Activated B cell treated with CpG ODN at 0.5 μM for 24 hours (primary cell): ENCODE measurements at regions not wholly inside any gene's neighbourhood (a gene's known extent, or its start where the extent isn't known, plus 50 kb on each side); places are given as distances from the start of the nearest gene placed in this dataset.
"Not testable (repeated sequence)": the region's sequence is repeated elsewhere in the genome, so short reads cannot be mapped to it uniquely, and the experiment has no call there.

Experiments used
- ATAC-seq: fragments of 200-7000 bp; cut with Tn5 transposase; one replicate; pipeline ENCODE4 v1.10.0; 2021; ENCODE audit warnings: low read depth, mild to moderate bottlenecking, moderate library complexity
- CTCF ChIA-PET: fragments of 350-600 bp; sonication (Branson Sonifier 250); formaldehyde crosslinking; loops from one replicate; lab custom pipeline; 2021; ENCODE audit warnings: antibody characterized with exemption; lab: Charles Lee
- POLR2A ChIA-PET: fragments of 350-600 bp; sonication (Branson Sonifier 250); formaldehyde crosslinking; loops from one replicate; lab custom pipeline; 2021; ENCODE audit warnings: antibody characterized with exemption; lab: Charles Lee
- DNase-seq: peaks from one replicate; pipeline ENCODE4 v3.0.0; 2022
- H3K27ac Mint-ChIP-seq: one replicate; pipeline ENCODE4 v1.8.0; 2020; ENCODE audit warnings: mixed read lengths
- H3K27me3 Mint-ChIP-seq: one replicate; pipeline ENCODE4 v1.8.0; 2021; ENCODE audit warnings: mixed read lengths
- H3K36me3 Mint-ChIP-seq: one replicate; pipeline ENCODE4 v1.8.0; 2021; ENCODE audit warnings: low read depth, mixed read lengths
- H3K4me1 Mint-ChIP-seq: one replicate; pipeline ENCODE4 v1.8.0; 2021; ENCODE audit warnings: mixed read lengths
- H3K4me3 Mint-ChIP-seq: one replicate; pipeline ENCODE4 v1.8.0; 2020; ENCODE audit warnings: mild to moderate bottlenecking, mixed read lengths
- H3K9me3 Mint-ChIP-seq: one replicate; pipeline ENCODE4 v1.8.0; 2020; ENCODE audit warnings: mixed read lengths
- intact Hi-C: fragments of 100-400 bp; cut with micrococcal nuclease; formaldehyde crosslinking; loops from one replicate; pipeline ENCODE4 v1.15.1; 2024

DNA sequence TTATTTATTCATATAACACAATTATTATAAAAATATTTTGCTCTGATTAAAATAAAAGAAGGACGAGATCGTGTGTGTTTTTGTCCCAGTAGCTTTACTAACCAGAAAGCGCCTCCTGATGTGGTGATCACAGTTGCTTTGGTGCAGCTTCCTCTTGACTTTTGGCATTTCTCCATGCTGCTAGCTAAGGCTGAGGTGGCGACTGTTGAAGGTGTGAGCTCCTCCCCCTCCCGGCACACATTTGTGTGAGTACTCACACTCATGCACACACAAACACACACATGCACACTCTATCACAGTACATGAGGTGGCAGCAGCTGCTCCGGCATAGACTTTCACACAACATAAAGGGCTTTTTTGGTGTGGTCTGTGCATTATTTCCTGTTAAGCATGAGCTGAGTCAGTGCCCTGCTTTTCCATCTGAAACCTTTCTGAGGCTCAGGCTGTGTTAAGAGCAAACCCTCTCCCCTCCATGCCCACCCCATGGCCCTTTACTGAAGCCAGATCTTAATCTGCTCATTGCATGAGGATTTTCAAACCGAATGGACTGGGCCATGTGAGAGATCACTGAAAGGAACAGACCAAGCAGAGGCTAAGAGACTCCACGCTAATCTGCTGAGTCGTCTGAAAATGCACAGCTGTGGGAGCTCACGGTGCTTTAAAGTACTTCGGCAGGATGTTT is 53.3 kb downstream of the FOXD4L1 start:
- H3K4me1 Mint-ChIP-seq, H3K4me3 Mint-ChIP-seq, intact Hi-C loops, H3K36me3 Mint-ChIP-seq, CTCF ChIA-PET, H3K9me3 Mint-ChIP-seq, DNase-seq, H3K27ac Mint-ChIP-seq, H3K27me3 Mint-ChIP-seq, POLR2A ChIA-PET: not testable (repeated sequence)
- ATAC-seq = peak; percentile 40

DNA sequence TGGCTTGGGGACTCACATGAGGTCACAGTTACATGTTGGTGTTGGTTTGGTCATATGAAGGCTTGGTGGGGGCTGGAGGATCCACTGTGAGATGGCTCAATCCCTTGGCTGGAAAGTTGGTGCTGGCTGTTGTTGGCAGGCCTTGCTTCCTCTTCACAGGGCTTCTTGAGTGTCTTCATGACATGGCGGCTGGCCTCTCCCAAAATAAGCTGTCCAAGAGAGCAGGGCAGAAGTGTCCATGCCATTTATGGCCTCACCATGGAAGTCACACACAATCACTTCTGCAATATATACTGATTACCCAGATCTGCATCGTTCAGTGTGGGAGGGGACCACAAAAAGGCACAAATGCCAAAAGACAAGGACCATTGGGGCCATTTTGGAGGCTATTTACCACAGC is 61.4 kb downstream of the FOXD4L1 start:
- CTCF ChIA-PET, H3K27ac Mint-ChIP-seq, H3K9me3 Mint-ChIP-seq, DNase-seq, ATAC-seq, H3K4me3 Mint-ChIP-seq, H3K36me3 Mint-ChIP-seq, intact Hi-C loops, POLR2A ChIA-PET, H3K4me1 Mint-ChIP-seq, H3K27me3 Mint-ChIP-seq: not testable (repeated sequence)

DNA sequence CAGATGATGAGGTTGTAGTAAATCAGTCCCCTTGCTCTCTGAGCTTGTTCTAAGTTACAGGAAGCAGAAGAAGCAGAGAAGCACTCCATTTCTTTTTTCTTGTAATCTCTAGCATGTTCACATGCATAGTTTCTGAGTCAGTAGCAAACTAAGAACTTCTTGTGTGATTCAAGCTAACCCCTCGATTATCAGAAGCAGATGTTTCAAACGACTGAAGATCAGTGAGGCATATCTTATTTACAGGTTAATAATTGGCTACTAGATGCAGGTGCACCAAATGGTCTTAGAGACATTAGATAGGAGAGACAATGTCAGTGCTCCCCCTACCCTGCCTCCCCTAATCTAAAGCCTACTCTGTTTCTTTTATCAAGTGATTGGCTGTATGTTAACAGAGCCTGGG is 64.2 kb downstream of the FOXD4L1 start:
- H3K9me3 Mint-ChIP-seq, H3K27me3 Mint-ChIP-seq, POLR2A ChIA-PET, H3K36me3 Mint-ChIP-seq, H3K4me3 Mint-ChIP-seq, intact Hi-C loops, H3K4me1 Mint-ChIP-seq, CTCF ChIA-PET, DNase-seq, H3K27ac Mint-ChIP-seq, ATAC-seq: not testable (repeated sequence)

DNA sequence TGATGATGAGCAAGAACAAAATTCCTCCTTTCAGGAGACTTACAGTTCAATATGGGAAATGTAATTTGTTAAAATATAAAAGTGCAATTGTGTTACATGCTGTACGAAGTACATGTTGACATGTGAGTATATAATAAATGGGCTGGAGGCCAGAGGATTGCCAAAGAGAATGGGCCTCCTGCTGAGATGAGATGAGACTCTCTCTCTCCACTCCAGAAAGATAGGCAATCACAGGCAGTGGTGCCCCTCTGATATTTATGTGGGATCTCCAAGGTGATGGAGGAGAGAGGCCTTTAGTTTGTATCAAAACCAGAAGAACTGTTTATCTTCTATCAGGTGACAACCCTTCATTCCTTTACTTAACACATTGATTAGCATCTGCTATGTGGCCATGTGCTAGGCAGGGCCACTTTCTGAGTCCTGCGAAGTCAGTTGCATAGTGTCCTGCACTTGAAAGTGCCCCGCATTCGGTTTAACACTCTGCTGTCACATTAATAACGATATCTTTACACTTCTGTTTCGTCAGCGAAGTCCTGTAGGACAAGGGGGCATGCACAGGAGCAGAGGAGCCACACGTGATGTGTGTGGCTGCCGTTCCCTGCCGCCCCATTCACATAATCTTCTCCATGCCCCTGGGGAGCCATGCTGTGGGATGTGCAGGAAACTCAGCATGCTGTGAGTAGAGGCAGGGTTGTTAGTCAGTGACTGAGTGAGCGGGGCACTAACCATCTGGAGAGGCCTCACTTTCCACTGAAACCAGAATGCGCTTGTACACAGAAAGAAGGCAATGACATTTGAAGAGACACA is 60.2 kb upstream of the RABL2A start:
- H3K9me3 Mint-ChIP-seq, intact Hi-C loops, H3K27me3 Mint-ChIP-seq, H3K36me3 Mint-ChIP-seq, H3K4me1 Mint-ChIP-seq, H3K4me3 Mint-ChIP-seq, CTCF ChIA-PET, POLR2A ChIA-PET, ATAC-seq, H3K27ac Mint-ChIP-seq, DNase-seq: not testable (repeated sequence)

DNA sequence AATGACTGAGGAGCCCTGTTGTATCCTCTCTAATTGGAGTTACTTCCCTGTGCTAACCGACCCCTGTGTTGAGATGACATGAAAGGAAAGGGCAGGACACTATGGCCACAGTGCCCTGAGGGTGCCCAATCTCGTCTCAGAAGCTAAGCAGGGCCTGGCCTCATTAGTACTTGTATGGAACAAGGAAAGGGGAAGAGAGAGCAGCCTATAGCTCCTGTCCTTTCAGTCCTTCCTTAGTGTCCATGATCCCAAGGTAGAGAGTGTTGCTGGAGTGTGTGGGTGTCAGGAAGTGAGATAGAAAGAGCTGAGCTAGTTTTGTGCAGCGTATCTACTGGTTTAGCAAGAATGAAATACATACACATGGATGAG is 59.6 kb upstream of the RABL2A start:
- DNase-seq, H3K4me1 Mint-ChIP-seq, H3K27me3 Mint-ChIP-seq, H3K4me3 Mint-ChIP-seq, H3K27ac Mint-ChIP-seq, CTCF ChIA-PET, H3K36me3 Mint-ChIP-seq, intact Hi-C loops, ATAC-seq, POLR2A ChIA-PET, H3K9me3 Mint-ChIP-seq: not testable (repeated sequence)

DNA sequence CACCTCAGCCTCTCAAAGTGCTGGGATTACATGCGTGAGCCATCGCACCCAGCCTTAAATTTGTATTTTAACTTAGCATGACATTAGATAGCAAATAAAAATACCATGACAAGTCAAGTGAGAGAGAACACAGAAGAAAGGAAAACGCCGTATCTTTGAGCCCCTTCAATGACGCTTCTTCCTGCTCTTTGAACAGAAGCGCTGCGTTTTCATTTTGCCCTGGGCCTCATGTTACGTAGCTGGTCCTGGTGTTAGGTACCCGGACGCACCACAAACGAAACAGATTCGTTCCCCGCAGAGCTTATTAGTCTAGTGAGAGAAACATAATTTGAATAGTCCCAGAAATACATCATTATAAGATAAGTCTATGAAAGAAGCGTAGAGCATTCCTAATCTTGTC is 58.8 kb upstream of the RABL2A start:
- intact Hi-C loops, H3K36me3 Mint-ChIP-seq, POLR2A ChIA-PET, CTCF ChIA-PET, ATAC-seq, H3K9me3 Mint-ChIP-seq, H3K27me3 Mint-ChIP-seq, DNase-seq, H3K4me3 Mint-ChIP-seq, H3K27ac Mint-ChIP-seq, H3K4me1 Mint-ChIP-seq: not testable (repeated sequence)

DNA sequence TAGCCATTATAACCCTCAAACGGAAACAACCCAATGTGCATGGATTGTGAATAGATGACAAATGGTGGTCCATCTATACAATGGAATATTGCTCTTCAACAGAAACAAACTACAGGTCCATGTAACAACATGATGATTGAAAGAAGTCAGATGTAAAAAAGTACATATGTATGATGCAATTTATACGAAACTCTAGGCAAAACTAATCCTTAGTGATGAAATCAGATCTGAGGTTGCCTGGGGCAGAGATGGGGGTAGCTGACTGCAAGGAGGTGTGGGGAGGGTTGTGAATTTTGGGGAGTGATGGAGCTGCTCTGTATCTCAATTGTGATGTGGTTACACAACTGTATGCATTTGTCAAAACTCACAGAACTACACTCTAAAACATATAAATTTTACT is 57.0 kb upstream of the RABL2A start:
- DNase-seq, H3K27me3 Mint-ChIP-seq, H3K4me1 Mint-ChIP-seq, intact Hi-C loops, H3K4me3 Mint-ChIP-seq, H3K9me3 Mint-ChIP-seq, H3K36me3 Mint-ChIP-seq, CTCF ChIA-PET, ATAC-seq, H3K27ac Mint-ChIP-seq, POLR2A ChIA-PET: not testable (repeated sequence)

DNA sequence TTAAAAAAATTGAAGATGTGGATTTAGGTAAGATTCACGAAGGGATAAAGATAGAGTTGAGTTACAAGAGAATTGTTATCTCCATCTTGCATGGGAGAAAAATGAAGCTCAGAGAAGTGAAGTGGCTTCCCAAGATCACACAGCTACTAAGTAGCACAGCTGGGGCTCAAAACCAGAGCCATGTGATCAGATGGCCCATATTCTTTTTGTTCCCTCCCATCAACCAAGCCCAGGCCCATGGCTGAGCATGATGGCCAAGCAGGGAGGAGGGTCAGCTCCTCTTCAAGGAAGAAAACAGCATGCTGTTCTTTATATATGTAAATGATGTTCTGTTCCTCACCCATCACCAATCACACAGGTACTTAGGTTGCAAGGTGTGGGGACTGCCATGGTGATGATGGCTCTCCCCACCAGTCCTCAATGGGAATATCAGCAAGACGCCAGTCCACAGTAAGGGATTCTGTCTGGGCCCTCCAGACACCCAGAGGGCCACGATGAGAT is 56.5 kb upstream of the RABL2A start:
- ATAC-seq, POLR2A ChIA-PET, H3K4me1 Mint-ChIP-seq, H3K9me3 Mint-ChIP-seq, H3K36me3 Mint-ChIP-seq, DNase-seq, intact Hi-C loops, H3K27me3 Mint-ChIP-seq, H3K4me3 Mint-ChIP-seq, H3K27ac Mint-ChIP-seq, CTCF ChIA-PET: not testable (repeated sequence)

DNA sequence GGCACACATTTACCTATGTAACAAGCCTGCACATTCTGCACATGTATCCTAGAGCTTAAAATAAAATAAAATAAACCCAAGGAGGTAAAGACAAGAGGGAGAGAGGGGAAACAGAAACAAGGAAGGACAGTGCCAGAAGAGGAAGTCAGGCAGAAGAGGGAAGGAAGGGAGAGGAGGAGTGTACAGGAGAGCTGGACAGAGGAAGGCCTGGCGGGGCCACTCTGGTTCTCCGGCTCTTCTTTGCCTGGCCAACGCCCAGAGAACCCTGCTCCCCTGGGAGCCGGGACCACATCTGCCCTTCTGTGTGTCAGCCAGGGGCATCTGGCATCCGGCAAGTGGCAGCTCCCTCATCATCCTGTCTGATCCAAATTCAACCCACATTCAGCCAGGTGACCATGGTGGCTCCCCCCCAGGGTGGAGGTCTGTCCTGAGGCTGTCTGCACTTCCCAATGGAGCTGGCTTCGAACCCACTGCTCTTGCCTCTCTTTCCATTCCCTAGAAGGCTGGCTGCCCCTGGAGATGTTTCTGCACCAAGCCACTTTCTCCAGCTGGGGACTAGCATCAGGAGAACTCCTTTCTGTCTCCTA is 55.5 kb upstream of the RABL2A start:
- POLR2A ChIA-PET, H3K4me3 Mint-ChIP-seq, H3K4me1 Mint-ChIP-seq, H3K9me3 Mint-ChIP-seq, H3K36me3 Mint-ChIP-seq, intact Hi-C loops, DNase-seq, ATAC-seq, H3K27ac Mint-ChIP-seq, H3K27me3 Mint-ChIP-seq, CTCF ChIA-PET: not testable (repeated sequence)

DNA sequence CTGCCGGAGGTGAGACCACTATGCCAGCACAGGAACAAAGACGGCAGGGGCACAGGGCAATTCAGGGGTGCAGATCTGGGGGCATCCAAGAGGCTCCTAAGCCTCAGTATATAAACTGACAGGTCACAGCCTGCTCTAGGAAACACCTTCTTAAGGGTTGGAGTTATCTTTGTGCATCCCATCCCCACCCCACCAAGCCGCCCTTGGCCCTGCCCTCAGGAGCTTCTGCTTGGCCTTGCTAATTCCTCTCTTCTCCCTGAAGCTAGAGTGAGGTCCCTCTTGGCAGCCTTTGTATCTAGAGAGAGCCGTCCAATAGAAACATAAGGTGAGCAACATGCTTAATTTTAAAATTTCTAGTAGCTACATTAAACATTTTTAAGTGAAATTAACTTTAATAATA is 51.3 kb upstream of the RABL2A start:
- H3K9me3 Mint-ChIP-seq, H3K4me1 Mint-ChIP-seq, POLR2A ChIA-PET, H3K4me3 Mint-ChIP-seq, DNase-seq, intact Hi-C loops, ATAC-seq, H3K27me3 Mint-ChIP-seq, H3K36me3 Mint-ChIP-seq, H3K27ac Mint-ChIP-seq, CTCF ChIA-PET: not testable (repeated sequence)

DNA sequence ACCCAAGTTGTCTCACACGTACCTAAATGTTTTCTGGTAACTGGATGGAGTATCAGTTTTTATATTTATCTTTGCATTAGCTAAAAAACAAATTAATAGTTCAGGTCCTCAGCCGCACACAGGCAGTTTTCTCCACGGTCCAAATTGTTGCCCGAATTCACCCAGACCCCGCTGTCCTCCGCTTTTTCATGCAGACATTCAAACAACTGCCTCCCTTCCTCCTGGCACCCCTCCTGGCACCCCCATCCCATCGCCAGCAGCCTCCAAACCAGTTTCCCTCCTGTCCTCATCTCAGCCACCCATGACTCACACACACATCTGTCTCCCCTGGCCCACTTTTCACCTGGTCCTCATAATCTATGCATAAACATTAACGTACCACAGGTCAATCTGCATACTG is 50.7 kb upstream of the RABL2A start:
- H3K4me3 Mint-ChIP-seq, H3K27me3 Mint-ChIP-seq, POLR2A ChIA-PET, intact Hi-C loops, H3K27ac Mint-ChIP-seq, CTCF ChIA-PET, DNase-seq, H3K4me1 Mint-ChIP-seq, H3K36me3 Mint-ChIP-seq, H3K9me3 Mint-ChIP-seq, ATAC-seq: not testable (repeated sequence)
